K562 (cell line): ENCODE measurements at regions not wholly inside any gene's neighbourhood (a gene's known extent, or its start where the extent isn't known, plus 50 kb on each side); places are given as distances from the start of the nearest gene placed in this dataset.

Experiments used
- ATAC-seq: fragments of 200-7000 bp; cut with Tn5 transposase; 3 replicates; pipeline ENCODE4 v1.9.1; 2020; ENCODE audit warnings: moderate library complexity
- BruUV-seq: library from RNA; stranded (reverse); fragments of 400-500 nt; replicated peaks from 2 replicates; lab custom pipeline; 2021; lab: Mats Ljungman, UMichigan
- CTCF ChIA-PET: fragments of 300-600 bp; formaldehyde crosslinking; extraction: SDS; loops from one replicate; lab custom pipeline; 2021; ENCODE audit warnings: low intra/inter-chr PET ratio; lab: Yijun Ruan, JAX
- POLR2A ChIA-PET: fragments of 300-600, 350-650 bp; sonication (Branson Sonifier 250); formaldehyde crosslinking; extraction: SDS; loops from one replicate; lab custom pipeline; 2021; ENCODE audit warnings: antibody characterized with exemption, inconsistent platforms; lab: Yijun Ruan, JAX
- DNase-seq, 4 experiments: peaks; one replicate each; pipeline versions ENCODE4 v3.0.0 to v3.0.0-alpha.2; 2011 to 2018; ENCODE audit warnings: low spot score in 3 of 4, mixed read lengths in 3 of 4; ENCODE audit errors: extremely low read depth in 1 of 4
- FAIRE-seq: peaks from 2 replicates; lab custom pipeline; 2011; peaks lifted over from hg19 to GRCh38; lab: Jason Lieb, UNC
- H2AFZ ChIP-seq: 2 replicates; pipeline ENCODE4 v1.6.0; 2011; ENCODE audit warnings: low read depth, low read length, control low read depth, inconsistent platforms
- H3K27ac ChIP-seq: fragments of 200-600 bp; 3 replicates; pipeline ENCODE4 v1.8.0; 2011; ENCODE audit warnings: low read depth, mild to moderate bottlenecking, control low read depth, inconsistent platforms, low read length, moderate library complexity, mixed read lengths; ENCODE audit errors: extremely low read depth
- H3K27me3 ChIP-seq, 2 experiments: fragments of 300-600 bp in 1 of 2; 2 replicates in 1 of 2; 3 replicates in 1 of 2; pipeline versions ENCODE4 v1.6.0 to v1.8.0; 2011; ENCODE audit warnings: inconsistent platforms in 2 of 2, low read length in 2 of 2, mild to moderate bottlenecking in 1 of 2, mixed read lengths in 1 of 2, moderate library complexity in 1 of 2; ENCODE audit not compliant: control insufficient read depth in 2 of 2, insufficient read depth in 2 of 2
- H3K36me3 ChIP-seq: fragments of 300-600 bp; 3 replicates; pipeline ENCODE4 v1.8.0; 2011; ENCODE audit warnings: mild to moderate bottlenecking, low read length, inconsistent platforms; ENCODE audit not compliant: control insufficient read depth, insufficient read depth
- H3K4me1 ChIP-seq, 2 experiments: fragments of 200-600 bp in 1 of 2; replicated peaks in 1 of 2; 2 replicates in 1 of 2; 3 replicates in 1 of 2; pipeline versions ENCODE4 v1.5.1 to v1.8.0; 2011; ENCODE audit warnings: inconsistent platforms in 2 of 2, low read length in 2 of 2, mild to moderate bottlenecking in 1 of 2, mixed read lengths in 1 of 2, moderate library complexity in 1 of 2; ENCODE audit not compliant: control insufficient read depth in 2 of 2, insufficient read depth in 2 of 2
- H3K4me2 ChIP-seq: 2 replicates; pipeline ENCODE4 v1.6.1; 2011; ENCODE audit warnings: low read length, control low read depth, inconsistent platforms, mixed read lengths; ENCODE audit not compliant: insufficient read depth
- H3K4me3 ChIP-seq: fragments of 200-600 bp; sonication (generic), shearing (Covaris generic); 2 replicates; pipeline ENCODE4 v1.5.1; 2016; ENCODE audit warnings: control low read depth, inconsistent platforms
- H3K79me2 ChIP-seq: fragments of 200-600 bp; 3 replicates; pipeline ENCODE4 v1.8.0; 2011; ENCODE audit warnings: low read length, inconsistent platforms; ENCODE audit not compliant: control insufficient read depth, insufficient read depth
- H3K9ac ChIP-seq, 2 experiments: 2 replicates each; pipeline versions ENCODE4 v1.6.0 to v1.6.1; 2011; ENCODE audit warnings: low read depth in 2 of 2, low read length in 2 of 2, control low read depth in 1 of 2, inconsistent platforms in 1 of 2, mild to moderate bottlenecking in 1 of 2, mixed read lengths in 1 of 2; ENCODE audit not compliant: insufficient read depth in 1 of 2
- H3K9me1 ChIP-seq: one replicate; pipeline ENCODE4 v1.6.0; 2011; ENCODE audit warnings: inconsistent platforms, mild to moderate bottlenecking, low read length, moderate library complexity; ENCODE audit not compliant: control insufficient read depth, insufficient read depth
- H3K9me3 ChIP-seq: replicated peaks from 2 replicates; pipeline ENCODE4 v1.5.1; 2011; ENCODE audit warnings: low read depth, low read length, inconsistent platforms; ENCODE audit not compliant: control insufficient read depth, insufficient read depth
- H4K20me1 ChIP-seq: replicated peaks from 2 replicates; pipeline ENCODE4 v1.6.1; 2011; ENCODE audit warnings: low read length, inconsistent platforms, mixed read lengths; ENCODE audit not compliant: control insufficient read depth, insufficient read depth
- CGGBP1 ChIP-seq: fragments of 250-450 bp; sonication (Bioruptor Pico); IDR thresholded peaks from 2 replicates; pipeline ENCODE4 v1.9.0; 2021; ENCODE audit warnings: mild to moderate bottlenecking
- CHAMP1 ChIP-seq: fragments of 450-650 bp; IDR thresholded peaks from 2 replicates; pipeline ENCODE4 v1.6.1; 2016; ENCODE audit warnings: mild to moderate bottlenecking
- CREB3 ChIP-seq: fragments of 450-650 bp; conservative IDR thresholded peaks from 2 replicates; pipeline ENCODE4 v1.6.1; 2016; ENCODE audit warnings: missing genetic modification characterization, low read depth, mild to moderate bottlenecking, missing compliant biosample characterization, moderate library complexity
- ELF4 ChIP-seq: fragments of 450-650 bp; formaldehyde crosslinking; IDR thresholded peaks from 2 replicates; pipeline ENCODE4 v1.4.0; 2022; ENCODE audit warnings: missing genetic modification characterization
- GTF2A2 ChIP-seq: IDR thresholded peaks from 2 replicates; pipeline ENCODE4 v1.6.1; 2016; ENCODE audit warnings: mild to moderate bottlenecking, missing genetic modification characterization, missing compliant biosample characterization
- NCOA4 ChIP-seq: fragments of 450-650 bp; IDR thresholded peaks from 2 replicates; pipeline ENCODE4 v1.6.1; 2018; ENCODE audit warnings: mild to moderate bottlenecking; ENCODE audit not compliant: partially characterized antibody
- PHTF2 ChIP-seq: fragments of 250-450 bp; sonication (Bioruptor Pico); IDR thresholded peaks from 2 replicates; pipeline ENCODE4 v1.5.0; 2021; ENCODE audit warnings: mild to moderate bottlenecking
- PPARD ChIP-seq: fragments of 250-450 bp; sonication (Bioruptor Pico); IDR thresholded peaks from 2 replicates; pipeline ENCODE4 v1.8.0; 2022; ENCODE audit warnings: inconsistent platforms, mild to moderate bottlenecking, moderate library complexity
- RBM22 ChIP-seq: fragments of 200-400 bp; formaldehyde crosslinking; IDR thresholded peaks from 2 replicates; pipeline ENCODE4 v1.6.1; 2018; ENCODE audit warnings: low read length, low read depth; ENCODE audit not compliant: poor library complexity, severe bottlenecking
- SRF ChIP-seq, 2 experiments: fragments of 250-450, 450-650 bp in 1 of 2; sonication (Bioruptor Pico) in 1 of 2; sonication (generic) in 1 of 2; formaldehyde crosslinking; IDR thresholded peaks; 2 replicates each; pipeline versions ENCODE4 v1.5.0 to v1.5.1; 2020 to 2022; ENCODE audit warnings: mild to moderate bottlenecking in 1 of 2, missing genetic modification reagents in 1 of 2
- VEZF1 ChIP-seq: fragments of 200-800 bp; sonication (Bioruptor generic); IDR thresholded peaks from 2 replicates; pipeline ENCODE4 v1.6.1; 2017; ENCODE audit warnings: missing genetic modification characterization, missing compliant biosample characterization
- WHSC1 ChIP-seq: IDR thresholded peaks from one replicate; pipeline ENCODE4 v1.6.1; 2012; ENCODE audit warnings: low read length, control low read depth, inconsistent platforms
- ZNF134 ChIP-seq: fragments of 250-450 bp; sonication (Bioruptor Pico); conservative IDR thresholded peaks from 2 replicates; pipeline ENCODE4 v1.4.0; 2020
- ZNF518B ChIP-seq: fragments of 250-450 bp; sonication (Bioruptor Pico); IDR thresholded peaks from 2 replicates; pipeline ENCODE4 v1.5.0; 2021; ENCODE audit warnings: mild to moderate bottlenecking, moderate library complexity
- WGBS: fragments of 100-300 bp; shearing (Covaris generic); methylation state at CpG from one replicate; pipeline ENCODE4 v1.1.6; 2016; ENCODE audit warnings: low coverage, mixed read lengths; ENCODE audit not compliant: insufficient coverage; ENCODE audit errors: missing lambda C conversion rate; 5-methylcytosine and 5-hydroxymethylcytosine counted together
- in situ Hi-C: fragments of 300-500 bp; cut with MboI; formaldehyde crosslinking; loops from 4 replicates; pipeline ENCODE4 v1.15.0; 2018; ENCODE audit warnings: inconsistent platforms, mixed read lengths
- intact Hi-C: fragments of 100-400 bp; cut with micrococcal nuclease; formaldehyde crosslinking; loops from 2 replicates; pipeline ENCODE4 v1.14.2; 2022

GRCh38 chr5:89030798-89031197 is 147.8 kb upstream of the MEF2C start:
- Histone ChIP-seq H3K4me3 (no peak overlapping the region), H3K4me2 (no peak overlapping the region), H2AFZ (no peak overlapping the region), H4K20me1 (no peaks in the 10 kb centered on the region), H3K36me3 (no peaks in the 10 kb centered on the region; the same call in 2 of the 3 replicates), H3K27me3 (no peaks in the 10 kb centered on the region), H3K27ac (no peak overlapping the region), H3K9ac (no peak overlapping the region), H3K9me1 (no peaks in the 10 kb centered on the region), H3K4me1 (no peaks in the 10 kb centered on the region), H3K79me2 (no peaks in the 10 kb centered on the region), H3K9me3 (no peaks in the 10 kb centered on the region)
- in situ Hi-C loops (no loop called here), intact Hi-C loops (no loop called here)
- FAIRE-seq (no peak), DNase-seq (no peak), ATAC-seq (no peak)
- CTCF ChIA-PET = no interaction called here
- POLR2A ChIA-PET = no interaction called here
- no TSS peak for BruUV-seq
- 32% methylated on average over 3 of the region's 3 CpGs for WGBS
- no peak for TF ChIP-seq ZNF134
- no peak for TF ChIP-seq NCOA4
- TF ChIP-seq VEZF1 (CRISPR knock-in tag) = no peak
- TF ChIP-seq PPARD (CRISPR knock-in tag) = no peak
- TF ChIP-seq ELF4 (CRISPR knock-in tag) = no peak
- TF ChIP-seq CHAMP1 = no peak
- no peak for TF ChIP-seq RBM22
- no peak for TF ChIP-seq PHTF2 (CRISPR knock-in tag)
- no peak for TF ChIP-seq SRF (CRISPR knock-in tag; IDR thresholded peaks at IDR 0.05)
- TF ChIP-seq ZNF518B = no peak
- TF ChIP-seq WHSC1 = no peak
- no peak for TF ChIP-seq GTF2A2 (tag)
- no peak for TF ChIP-seq CREB3 (tag)
- TF ChIP-seq CGGBP1 (CRISPR knock-in tag) = no peak
